ENCODE measurements at regions not wholly inside any gene's neighbourhood (a gene's known extent, or its start where the extent isn't known, plus 50 kb on each side); places are given as distances from the start of the nearest gene placed in this dataset.

DNA sequence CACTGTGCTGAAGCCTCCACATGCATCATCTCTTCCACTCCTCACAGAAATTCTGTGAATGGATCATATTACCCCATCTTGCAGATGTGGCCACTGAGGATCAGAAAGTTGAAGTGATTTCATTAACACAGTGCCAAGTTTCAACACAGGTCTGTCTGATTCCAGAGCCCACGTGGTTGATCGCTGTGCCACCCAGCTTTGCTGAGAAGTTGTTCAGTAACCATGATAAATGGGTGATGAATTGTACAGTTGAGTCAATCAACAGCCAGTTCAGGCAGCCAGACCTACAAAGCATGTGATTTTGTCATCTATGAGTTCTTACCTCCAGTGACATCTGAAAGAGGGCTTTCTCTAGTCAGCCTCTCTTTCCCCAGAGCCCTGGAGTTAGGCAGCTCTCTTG, 61.8 kb upstream of the GRHL3 start:
- H3K36me3 ChIP-seq (ENCODE audit: insufficient read depth, low read length, poor library complexity, severe bottlenecking): no peaks in the 10 kb centered on the region
- H3K27ac ChIP-seq (ENCODE audit: low read depth, low read length, poor library complexity, severe bottlenecking): no peak overlapping the region
- intact Hi-C loops (cut with micrococcal nuclease; ENCODE audit: unreplicated experiment): no loop called here
- TF ChIP-seq CTCF (conservative IDR thresholded peaks at IDR 0.05; ENCODE audit: low read depth, low read length): no peak
- no peak for TF ChIP-seq EZH2 (IDR thresholded peaks at IDR 0.05; ENCODE audit: borderline replicate concordance, low read depth, low read length, poor library complexity, severe bottlenecking)
- no TSS peak for BruUV-seq (replicated peaks)
- no peaks in the 10 kb centered on the region for H3K4me1 ChIP-seq (ENCODE audit: insufficient read depth, low read length, poor library complexity, severe bottlenecking)
- no peak for DNase-seq (ENCODE audit: low spot score)
- H3K27me3 ChIP-seq (replicated peaks; ENCODE audit: insufficient read depth, low read depth, low read length, poor library complexity): no peaks in the 10 kb centered on the region
- ChIA-PET POLR2A (ENCODE audit: low non-redundant PET) (no interaction called here), CTCF (no interaction called here)
- no peak overlapping the region for H3K4me3 ChIP-seq (ENCODE audit: low read depth, low read length, poor library complexity, severe bottlenecking)
- no peaks in the 10 kb centered on the region for H3K9me3 ChIP-seq (ENCODE audit: low read depth, low read length, poor library complexity, severe bottlenecking)

- CTCF ChIA-PET: no interaction called here
- intact Hi-C loops (cut with micrococcal nuclease; ENCODE audit: unreplicated experiment): no loop called here
- TF ChIP-seq CTCF (conservative IDR thresholded peaks at IDR 0.05; ENCODE audit: low read depth, low read length): no peak
- TF ChIP-seq EZH2 (IDR thresholded peaks at IDR 0.05; ENCODE audit: borderline replicate concordance, low read depth, low read length, poor library complexity, severe bottlenecking): no peak
- Histone ChIP-seq H3K4me3 (ENCODE audit: low read depth, low read length, poor library complexity, severe bottlenecking) (no peak overlapping the region), H3K4me1 (ENCODE audit: insufficient read depth, low read length, poor library complexity, severe bottlenecking) (no peaks in the 10 kb centered on the region), H3K9me3 (ENCODE audit: low read depth, low read length, poor library complexity, severe bottlenecking) (no peaks in the 10 kb centered on the region), H3K36me3 (ENCODE audit: insufficient read depth, low read length, poor library complexity, severe bottlenecking) (no peaks in the 10 kb centered on the region), H3K27me3 (replicated peaks; ENCODE audit: insufficient read depth, low read depth, low read length, poor library complexity) (no peaks in the 10 kb centered on the region), H3K27ac (ENCODE audit: low read depth, low read length, poor library complexity, severe bottlenecking) (no peak overlapping the region)
- no TSS peak for BruUV-seq (replicated peaks)
- POLR2A ChIA-PET (ENCODE audit: low non-redundant PET): no interaction called here
- no peak for DNase-seq (ENCODE audit: low spot score)
Measured at GRCh38 chr1:24256687-24257086, 62.5 kb upstream of the GRHL3 start.

DNA sequence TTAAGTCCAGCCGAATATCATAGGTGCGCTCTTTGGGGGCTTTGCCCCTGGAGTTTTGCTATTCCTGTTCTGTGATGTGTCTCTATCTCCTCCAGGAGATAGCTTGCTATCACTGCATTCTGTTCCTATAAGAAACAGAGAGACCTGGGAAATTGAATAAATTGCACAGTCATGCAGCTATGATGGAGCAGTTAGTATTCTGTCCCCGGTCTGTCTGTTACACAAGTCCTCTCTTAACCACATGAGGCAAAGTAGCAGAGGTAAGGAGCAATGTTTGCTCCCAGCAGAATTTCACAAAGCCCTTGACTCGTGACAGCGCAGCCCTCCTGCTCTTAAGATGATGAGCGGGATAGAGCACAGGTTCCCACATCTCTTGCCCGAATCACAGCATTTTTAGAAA, 63.9 kb upstream of the GRHL3 start:
- BruUV-seq (replicated peaks): no TSS peak
- TF ChIP-seq CTCF (conservative IDR thresholded peaks at IDR 0.05; ENCODE audit: low read depth, low read length) (no peak), EZH2 (IDR thresholded peaks at IDR 0.05; ENCODE audit: borderline replicate concordance, low read depth, low read length, poor library complexity, severe bottlenecking) (no peak)
- no peak overlapping the region for H3K27ac ChIP-seq (ENCODE audit: low read depth, low read length, poor library complexity, severe bottlenecking)
- H3K4me1 ChIP-seq (ENCODE audit: insufficient read depth, low read length, poor library complexity, severe bottlenecking): no peaks in the 10 kb centered on the region
- H3K27me3 ChIP-seq (replicated peaks; ENCODE audit: insufficient read depth, low read depth, low read length, poor library complexity): no peaks in the 10 kb centered on the region
- no peak overlapping the region for H3K4me3 ChIP-seq (ENCODE audit: low read depth, low read length, poor library complexity, severe bottlenecking)
- CTCF ChIA-PET: no interaction called here
- no peaks in the 10 kb centered on the region for H3K36me3 ChIP-seq (ENCODE audit: insufficient read depth, low read length, poor library complexity, severe bottlenecking)
- no peaks in the 10 kb centered on the region for H3K9me3 ChIP-seq (ENCODE audit: low read depth, low read length, poor library complexity, severe bottlenecking)
- POLR2A ChIA-PET (ENCODE audit: low non-redundant PET): no interaction called here
- no peak for DNase-seq (ENCODE audit: low spot score)
- intact Hi-C loops (cut with micrococcal nuclease; ENCODE audit: unreplicated experiment): no loop called here

All from A673 (cell line).